NCI-H446 (cell line): ENCODE measurements at regions not wholly inside any gene's neighbourhood (a gene's known extent, or its start where the extent isn't known, plus 50 kb on each side); places are given as distances from the start of the nearest gene placed in this dataset.
A peak's percentile ranks its signal among the peaks of the same experiment; 100 is the strongest.

ENCODE experiments used
- DNase-seq, 2 experiments: peaks; one replicate each; lab custom pipeline; 2025; lab: John Stamatoyannopoulos, UW

DNA sequence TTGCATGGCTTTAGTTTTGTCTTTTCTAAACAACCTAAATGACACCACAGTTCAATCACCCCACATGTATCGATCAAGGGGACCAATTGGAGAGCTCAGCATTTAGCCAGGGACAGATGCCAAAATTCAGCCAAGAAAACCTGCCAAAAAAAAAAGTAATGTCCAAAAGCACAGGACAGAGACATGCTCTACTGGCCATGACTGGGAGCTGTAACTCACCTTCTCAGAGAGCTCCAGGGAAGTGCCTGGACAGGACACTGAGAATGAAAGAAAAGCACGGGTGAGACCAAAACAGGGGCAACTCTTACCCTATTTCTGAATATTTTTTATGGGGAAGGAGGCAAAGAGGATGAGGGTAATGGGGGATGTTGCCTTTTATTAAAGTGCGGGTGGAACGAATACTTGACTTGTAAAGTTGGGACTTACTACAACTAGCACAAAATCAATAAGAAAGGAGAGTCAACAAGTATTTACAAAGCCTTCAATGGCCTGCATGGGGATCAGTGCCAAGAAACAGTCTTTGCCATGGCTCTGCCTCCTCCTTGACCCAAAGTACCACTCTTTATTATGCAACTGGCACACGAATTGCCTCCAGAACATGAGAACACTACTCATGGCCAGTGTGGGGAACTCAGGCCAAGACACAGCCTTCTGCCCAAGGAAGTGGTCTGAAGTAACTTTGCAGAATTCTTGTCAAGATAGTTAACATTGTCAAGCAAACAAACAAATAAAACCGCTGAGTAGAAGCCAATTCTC is 72.9 kb upstream of the HK2 start:
- no peak for DNase-seq

DNA sequence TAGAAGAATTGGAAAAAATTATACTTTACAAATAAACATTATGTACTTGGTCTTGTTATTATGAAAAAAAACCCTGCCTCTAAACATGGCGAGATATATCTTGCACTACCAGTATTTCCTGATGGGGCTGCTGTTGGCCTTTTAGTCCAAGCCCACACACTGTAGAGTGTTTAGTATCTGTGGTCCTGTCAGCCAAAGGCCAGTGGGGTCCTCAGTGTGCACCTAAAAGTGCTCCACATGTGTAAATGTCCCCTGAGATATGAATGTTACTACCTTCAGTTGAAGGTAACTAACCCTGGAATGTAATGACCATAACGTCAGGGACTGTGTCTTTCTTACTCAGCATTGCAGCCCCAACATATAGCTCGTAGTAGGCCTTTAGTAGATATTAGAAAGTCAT is 71.1 kb upstream of the HK2 start:
- DNase-seq = peak in 1 of 2 experiments; percentile 10

DNA sequence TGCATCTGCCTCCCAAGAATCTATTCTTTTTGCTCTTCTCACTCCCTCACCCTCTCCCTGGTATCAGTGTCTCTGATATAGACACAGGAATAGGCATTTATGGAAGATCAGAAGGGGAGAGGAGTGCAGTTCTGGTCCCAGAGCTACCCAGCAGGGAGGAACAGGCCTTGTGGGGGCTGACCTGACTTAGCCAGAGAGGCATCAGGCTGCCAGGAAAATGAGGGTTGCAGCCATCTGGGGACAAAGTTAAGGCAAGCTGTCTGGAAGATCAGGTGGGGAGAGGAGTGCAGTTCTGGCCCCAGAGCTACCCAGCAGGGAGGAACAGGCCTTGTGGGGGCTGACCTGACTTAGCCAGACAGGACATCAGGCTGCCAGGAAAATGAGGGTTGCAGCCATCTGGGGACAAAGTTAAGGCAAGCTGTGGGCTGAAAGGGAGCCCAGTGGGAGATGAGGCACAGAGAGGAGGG is 69.9 kb upstream of the HK2 start:
- peak; percentile 39 to 86 for DNase-seq

DNA sequence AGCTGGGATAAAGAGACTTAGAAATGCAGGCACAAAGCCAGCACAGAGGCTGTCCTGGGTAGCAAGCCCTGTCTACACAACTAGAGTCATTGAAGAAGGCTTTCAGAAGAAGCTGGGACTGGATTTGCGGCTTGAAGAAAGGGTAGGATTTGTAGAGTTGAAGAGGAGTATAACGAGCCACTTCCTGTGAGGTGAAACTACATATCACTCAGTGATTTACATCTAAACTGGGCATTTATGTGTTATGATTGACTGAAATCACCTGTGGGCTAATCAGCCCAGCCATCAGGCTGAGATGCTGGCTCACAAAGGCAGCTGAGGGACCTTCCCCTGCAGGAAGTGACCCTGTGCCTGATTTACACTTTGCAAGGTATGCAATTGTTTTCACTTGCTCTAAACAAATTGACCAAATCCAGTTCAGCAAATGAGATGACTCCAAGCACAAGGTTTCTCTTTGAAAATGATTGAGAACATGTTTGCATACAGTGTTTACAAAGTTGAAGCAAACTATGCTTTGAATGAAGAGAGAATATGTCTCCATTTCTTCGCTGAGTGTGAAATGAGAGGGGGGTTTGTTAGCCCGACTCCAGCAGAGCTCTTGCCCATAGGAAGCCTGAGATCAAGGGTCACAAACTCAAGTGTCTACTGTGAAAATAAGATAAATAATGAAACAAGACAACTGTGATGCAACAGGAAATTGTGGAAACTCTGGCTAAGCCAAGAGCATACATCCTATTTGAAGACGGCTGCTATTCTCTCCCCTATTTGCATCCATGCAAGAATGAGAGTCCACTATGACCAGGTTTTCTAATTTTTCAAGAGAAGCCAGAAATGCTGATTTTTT is 69.3 kb upstream of the HK2 start:
- DNase-seq = no peak

DNA sequence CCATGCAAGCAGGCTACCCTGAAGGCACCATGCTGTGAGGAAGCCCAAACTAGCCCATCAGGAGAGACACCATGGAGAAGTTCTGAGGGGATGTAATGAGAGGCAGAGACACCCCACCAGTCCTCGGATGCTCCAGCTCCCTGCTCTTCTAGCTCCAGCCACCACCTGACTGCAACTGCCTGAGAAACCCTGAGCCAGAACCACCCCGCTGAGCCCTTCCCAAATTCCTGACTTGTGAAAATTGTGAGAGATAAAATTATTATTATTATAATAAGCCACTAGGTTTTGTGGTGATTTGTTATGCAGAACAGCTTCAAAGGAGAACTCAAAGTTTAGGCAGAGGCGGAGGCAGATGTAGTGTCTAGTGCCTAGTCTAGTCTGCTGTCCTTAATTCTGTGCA is 67.1 kb upstream of the HK2 start:
- DNase-seq = no peak

DNA sequence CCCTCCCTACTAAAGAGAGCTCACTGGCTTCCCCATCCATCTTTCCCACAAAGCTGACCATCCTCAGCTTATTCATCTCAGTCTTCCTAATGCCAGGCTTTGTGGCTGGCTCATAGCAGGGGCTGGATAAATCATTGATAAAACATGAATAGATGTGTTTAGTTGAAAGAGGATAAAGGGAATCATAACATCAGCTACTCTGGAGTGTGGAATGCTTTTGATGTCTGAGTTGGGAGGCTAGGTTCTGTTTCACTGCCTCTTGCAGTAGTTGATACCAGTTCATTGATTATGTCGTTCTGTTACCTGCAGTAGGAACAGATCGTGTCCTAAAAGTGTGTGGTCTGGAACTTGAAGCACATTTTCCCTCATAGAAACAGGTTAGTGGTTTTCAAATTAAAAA is 66.3 kb upstream of the HK2 start:
- no peak for DNase-seq

DNA sequence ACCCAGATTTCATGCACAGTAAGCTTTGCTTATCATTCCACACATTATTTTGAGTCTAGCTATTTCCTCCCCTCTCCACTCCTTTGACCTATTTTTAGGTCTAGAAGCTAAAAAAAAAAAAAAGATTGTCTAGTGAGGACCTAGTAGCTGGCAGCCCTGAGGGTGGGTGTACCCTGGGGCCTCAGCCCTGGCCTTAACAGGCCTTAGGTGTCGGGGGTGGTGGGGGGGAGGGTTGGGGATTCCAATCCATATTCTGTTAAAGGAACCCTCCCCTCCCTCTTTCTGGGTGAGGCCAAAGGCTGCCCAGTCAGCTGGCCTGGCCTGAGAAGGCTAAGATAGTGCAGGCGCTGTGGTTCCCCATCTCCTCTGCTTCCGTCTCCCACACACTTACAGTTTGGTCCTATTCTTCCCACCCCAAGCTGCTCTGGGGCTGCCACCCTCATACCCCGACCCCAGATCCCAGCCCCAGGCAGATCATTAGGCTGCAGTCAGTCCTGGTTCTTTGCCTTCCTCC is 65.5 kb upstream of the HK2 start:
- no peak for DNase-seq

DNA sequence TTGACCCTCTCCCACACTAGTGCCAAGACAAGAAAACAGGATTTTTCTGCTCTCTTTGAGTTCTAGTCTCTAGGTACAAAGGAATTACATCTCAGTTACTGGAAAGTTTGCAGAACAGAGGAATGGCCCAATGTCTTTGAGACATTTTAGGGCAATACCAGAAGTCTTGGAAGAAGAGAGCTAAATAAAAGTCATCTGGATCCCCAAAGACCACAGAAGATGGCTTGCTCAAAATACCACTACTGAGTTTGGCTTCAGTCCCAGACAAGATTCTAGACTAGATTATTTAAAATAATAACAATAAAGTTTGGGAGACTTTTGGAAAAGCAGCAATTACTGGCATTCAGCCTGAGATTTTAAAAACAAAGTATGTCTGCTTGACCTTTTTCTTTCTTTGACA is 61.9 kb upstream of the HK2 start:
- no peak for DNase-seq

DNA sequence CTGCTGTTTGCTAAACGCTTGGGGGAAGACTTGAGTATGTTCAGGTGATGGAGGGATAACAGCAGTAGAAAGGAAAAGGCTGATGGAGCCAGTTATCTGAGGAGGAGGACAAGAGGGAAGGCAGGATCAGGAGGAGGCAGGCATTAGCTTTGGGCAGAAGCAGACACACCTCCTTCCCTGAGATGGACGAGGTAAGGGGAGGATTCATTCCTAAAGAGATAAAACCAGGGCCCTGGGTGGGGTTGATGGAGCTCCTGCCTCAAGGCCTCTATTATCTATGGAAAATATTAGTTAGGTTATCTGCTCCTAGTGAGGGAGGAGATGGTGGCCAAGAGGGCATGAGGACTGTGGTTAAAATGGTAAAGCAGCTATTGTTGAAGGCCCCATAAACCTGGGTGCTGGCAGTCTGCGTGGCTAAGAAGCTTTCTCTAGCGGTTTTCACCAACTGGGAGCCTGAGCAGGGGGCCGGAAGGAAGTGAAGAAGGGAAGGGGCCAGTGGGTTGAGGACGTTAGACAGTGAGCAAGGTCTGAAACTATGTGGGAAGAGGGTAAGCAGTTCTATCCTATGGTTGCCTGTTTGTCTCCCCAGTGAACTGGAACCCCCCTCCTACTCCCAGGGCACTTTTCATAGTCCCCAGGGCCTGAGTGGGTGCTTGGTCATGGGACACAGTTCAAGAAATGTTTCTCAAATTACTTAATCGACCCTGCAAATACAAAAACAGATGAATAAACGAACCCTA is 56.6 kb upstream of the HK2 start:
- no peak for DNase-seq

DNA sequence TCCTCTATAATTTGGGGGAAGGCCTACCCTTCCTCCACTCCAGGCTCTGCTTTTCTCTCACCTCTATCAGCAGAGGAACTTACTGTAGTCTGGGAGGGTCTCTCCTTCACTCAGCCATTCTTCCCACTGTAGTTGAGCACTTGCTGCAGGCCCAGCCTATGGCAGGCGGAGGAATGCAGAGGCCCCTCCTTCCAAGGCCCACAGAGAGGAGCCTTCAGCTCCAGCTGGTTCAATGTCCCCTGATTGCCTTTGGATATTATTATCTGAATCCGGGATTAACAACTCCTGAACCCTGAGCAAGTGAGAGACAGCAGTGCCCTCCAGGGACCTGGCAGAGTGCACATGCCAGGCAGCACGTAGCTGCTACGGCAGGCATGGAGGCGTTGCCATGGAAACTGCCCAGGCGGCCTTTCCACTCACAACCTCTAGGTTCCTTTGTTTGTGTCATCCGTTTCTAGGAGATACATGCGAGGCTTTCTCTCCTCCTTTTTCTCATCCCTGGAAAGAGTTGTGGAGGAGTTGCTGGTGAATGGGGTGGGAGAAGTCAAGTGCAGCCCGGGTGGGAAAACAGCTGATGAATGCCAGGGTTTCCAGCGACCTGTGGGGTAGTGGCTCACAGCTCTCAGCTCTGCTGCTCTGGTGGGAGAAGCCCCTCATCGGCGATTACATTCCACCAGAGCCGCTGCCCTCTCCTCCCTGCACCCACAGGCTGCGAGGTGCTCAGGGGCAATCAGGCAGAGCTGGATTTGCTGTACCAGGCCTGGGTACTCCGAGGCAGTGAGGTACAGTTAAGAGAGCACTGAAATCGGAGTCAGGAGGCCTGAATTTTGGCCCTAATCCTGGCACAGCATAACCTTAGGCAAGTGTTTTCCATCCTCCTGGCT is 55.3 kb upstream of the HK2 start:
- DNase-seq = peak; percentile 67 to 68

DNA sequence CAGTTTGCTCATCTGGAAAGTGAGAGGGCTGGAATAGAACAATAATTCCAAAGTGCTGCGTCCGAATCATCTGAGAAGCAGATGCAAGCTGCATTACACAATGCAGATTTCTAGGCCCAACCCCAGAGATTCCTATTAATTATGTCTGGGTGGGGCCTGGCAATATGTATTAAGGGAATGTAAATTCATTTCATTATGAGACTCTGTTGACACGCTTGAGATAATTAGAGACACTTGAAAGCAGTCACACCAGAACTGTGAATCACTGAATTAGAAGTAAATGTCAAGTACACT is 54.7 kb upstream of the HK2 start:
- DNase-seq = no peak

DNA sequence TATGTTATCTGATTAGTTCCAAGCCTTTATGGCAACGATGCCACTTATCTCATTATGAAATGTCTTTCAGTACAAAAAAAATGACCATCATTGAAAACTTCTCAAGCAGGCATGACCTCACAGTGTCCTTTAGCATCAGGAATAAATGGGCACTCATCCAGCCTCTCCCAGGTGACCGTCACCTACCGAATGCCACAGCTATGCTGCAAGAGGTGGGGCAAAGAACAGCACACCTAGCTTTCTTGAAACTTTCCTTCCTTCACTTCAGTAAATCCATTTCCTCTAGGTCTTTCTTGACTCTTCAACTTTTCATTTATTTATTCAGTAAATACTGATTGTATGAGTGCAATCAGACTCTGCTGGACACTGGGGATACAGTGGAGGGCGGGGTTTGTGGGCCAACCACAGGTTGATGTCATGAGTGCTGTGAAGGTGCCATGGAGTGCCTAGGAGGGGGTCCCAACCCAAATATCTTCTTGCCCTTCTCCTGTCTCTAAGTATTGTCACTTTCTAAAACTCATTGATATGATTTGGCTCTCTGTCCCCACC is 54.3 kb upstream of the HK2 start:
- no peak for DNase-seq
